ENCODE measurements at regions not wholly inside any gene's neighbourhood (a gene's known extent, or its start where the extent isn't known, plus 50 kb on each side); places are given as distances from the start of the nearest gene placed in this dataset.

DNA sequence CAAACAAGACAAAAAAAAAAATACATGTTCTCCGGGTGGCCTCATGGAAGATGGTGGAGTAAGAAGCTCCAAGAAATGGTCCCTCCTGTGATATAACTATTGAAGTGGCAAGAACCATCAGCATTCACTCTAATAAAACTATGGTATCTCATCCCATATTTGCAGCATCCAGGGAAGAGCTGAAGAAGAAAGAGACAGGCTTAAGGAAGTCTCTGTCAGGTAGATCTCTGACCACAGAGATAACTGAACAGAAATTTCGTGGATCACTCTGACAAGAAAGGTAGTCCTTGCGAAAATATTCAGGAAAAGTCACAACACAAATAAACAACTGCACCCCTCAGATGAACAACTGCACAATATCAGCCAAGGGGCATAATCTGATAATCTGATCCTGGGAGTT lies 54.6 kb upstream of the IGLL5 start:
- Histone ChIP-seq H3K27me3 (no peaks in the 10 kb centered on the region; the same call in 1 of the 2 replicates), H3K36me3 (no peaks in the 10 kb centered on the region), H3K4me3 (no peak overlapping the region), H3K9me3 (0 out of 2 replicates have a peak, but pooled peaks cover 4% of the 10 kb centered on the region)
- no peak for DNase-seq

DNA sequence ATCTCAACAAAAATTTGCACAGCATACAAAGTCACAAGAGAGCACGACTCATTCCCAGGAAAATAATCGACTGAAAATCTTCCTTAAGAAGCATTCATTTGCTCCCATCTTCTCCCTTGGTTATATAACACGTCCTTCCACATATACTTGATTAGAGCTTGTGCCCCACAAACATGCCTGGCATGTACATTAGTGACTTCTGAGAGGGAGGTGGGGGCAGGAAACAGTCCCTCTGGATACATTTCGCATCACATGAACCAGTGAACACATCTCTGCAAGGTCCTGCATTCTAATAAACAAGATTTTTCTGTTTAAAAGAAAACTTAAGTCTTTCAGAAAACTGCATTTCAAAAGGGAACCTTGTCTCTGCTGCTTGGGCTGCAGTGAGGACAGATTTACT lies 54.1 kb upstream of the IGLL5 start:
- no peak overlapping the region for H3K4me3 ChIP-seq
- 0 out of 2 replicates have a peak, but pooled peaks cover 4% of the 10 kb centered on the region for H3K9me3 ChIP-seq
- H3K36me3 ChIP-seq: no peaks in the 10 kb centered on the region
- DNase-seq: no peak
- H3K27me3 ChIP-seq: no peaks in the 10 kb centered on the region; the same call in 1 of the 2 replicates

DNA sequence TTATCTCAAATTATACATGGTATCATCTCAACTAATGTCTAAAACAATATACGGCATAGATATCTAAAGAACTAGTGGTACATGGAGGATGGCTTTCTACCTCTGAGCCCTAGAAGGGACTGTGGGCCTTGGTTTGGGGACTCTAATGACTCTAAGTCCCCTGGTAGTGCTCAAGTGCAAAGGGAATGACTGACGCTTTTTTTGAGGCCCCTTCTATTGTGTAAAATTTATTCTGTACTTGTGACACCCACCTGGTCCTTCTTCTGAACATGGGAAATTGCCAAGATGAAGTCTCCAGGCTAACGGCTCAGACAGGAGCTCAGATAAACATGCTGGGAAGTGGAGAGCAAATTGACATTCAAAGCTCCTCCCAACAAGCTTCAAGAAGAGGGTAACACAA lies 53.4 kb upstream of the IGLL5 start:
- Histone ChIP-seq H3K27me3 (no peaks in the 10 kb centered on the region; the same call in 1 of the 2 replicates), H3K36me3 (no peaks in the 10 kb centered on the region), H3K4me3 (no peak overlapping the region), H3K9me3 (0 out of 2 replicates have a peak, but pooled peaks cover 4% of the 10 kb centered on the region)
- no peak for DNase-seq

DNA sequence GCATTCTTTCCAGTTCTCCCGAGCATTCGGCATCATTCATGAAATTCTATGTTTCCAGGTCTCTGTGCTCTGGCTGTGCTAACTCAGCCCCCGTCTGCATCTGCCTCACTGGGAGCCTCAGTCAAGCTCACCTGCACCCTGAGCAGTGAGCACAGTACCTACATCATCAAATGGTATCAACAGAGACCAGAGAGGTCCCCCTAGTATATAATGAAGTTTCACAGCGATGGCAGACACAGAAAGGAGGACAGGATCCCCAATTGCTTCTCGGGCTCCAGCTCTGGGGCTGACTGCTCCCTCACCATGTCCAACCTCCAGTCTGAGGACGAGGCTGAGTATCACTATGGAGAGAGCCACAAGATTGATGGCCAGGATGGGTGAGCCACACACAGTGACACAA lies 52.8 kb upstream of the IGLL5 start:
- Histone ChIP-seq H3K36me3 (no peaks in the 10 kb centered on the region), H3K4me3 (no peak overlapping the region), H3K9me3 (0 out of 2 replicates have a peak, but pooled peaks cover 4% of the 10 kb centered on the region), H3K27me3 (no peaks in the 10 kb centered on the region; the same call in 1 of the 2 replicates)
- no peak for DNase-seq

DNA sequence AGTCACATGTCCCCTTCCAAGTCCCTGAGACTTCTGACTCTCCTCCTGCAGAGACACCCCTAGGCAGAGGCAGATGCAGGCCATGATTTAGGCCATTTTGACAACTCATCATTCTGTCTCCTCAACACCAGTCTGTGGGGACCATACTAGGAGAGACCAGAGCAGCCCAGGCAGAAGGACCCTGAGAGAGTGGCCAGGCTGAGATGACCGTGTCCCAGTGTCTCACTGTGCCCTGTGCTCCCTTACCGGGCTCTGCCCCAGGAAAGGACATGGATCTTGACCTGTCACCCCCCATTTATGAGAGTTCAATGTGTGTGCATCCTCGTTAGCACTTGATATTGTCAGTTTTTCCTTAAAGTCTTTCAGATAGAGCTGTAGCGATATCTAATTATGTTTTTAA lies 52.4 kb upstream of the IGLL5 start:
- Histone ChIP-seq H3K4me3 (no peak overlapping the region), H3K36me3 (no peaks in the 10 kb centered on the region), H3K9me3 (0 out of 2 replicates have a peak, but pooled peaks cover 4% of the 10 kb centered on the region), H3K27me3 (no peaks in the 10 kb centered on the region; the same call in 1 of the 2 replicates)
- DNase-seq: no peak

DNA sequence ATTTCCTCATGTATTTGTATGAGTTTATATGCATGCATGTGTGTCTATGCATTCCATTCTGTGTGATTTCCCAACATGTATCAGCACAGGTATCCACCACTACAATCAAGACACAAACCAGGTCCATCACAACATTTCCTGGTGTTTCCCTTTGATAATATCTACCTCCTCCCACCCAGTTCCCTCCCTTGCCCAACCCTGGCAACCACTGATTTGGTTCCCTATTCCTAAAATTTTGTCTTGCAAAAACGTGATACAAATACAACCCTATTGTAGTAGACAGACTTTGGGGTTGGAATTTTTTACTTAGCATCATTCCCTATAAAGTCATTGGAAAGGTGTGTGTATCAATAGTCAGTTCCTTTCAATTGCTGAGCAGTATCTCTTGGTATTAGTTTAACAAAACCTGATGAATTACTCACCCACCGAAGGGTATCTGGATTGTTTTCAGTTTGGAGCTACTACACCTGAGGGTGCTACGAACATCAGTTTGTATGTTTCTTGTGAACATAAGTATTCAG lies 51.8 kb upstream of the IGLL5 start:
- Histone ChIP-seq H3K9me3 (0 out of 2 replicates have a peak, but pooled peaks cover 3% of the 10 kb centered on the region), H3K36me3 (no peaks in the 10 kb centered on the region), H3K4me3 (no peak overlapping the region), H3K27me3 (peaks cover 3% of the 10 kb centered on the region; the same call in 1 of the 2 replicates)
- no peak for DNase-seq

DNA sequence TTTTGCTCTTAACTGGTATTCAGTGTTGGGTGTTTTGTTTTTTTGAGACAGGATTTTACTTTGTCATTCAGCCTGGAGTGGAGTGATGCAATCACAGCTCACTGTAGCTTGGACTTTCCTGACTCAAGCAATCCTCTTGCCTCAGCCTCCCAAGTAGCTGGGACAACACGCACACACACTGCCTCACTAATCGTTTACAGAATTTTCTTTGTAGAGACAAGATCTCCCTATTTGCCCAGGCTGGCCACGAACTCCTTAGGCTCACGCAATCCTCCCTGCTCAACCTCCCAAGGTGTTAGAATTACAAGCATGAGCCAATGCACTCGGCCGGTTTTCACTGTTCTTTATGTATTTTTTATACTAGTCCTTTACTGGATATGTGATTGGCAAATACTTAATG lies 51.0 kb upstream of the IGLL5 start:
- peak; percentile 5 for DNase-seq
- Histone ChIP-seq H3K36me3 (no peaks in the 10 kb centered on the region), H3K4me3 (no peak overlapping the region), H3K27me3 (peaks cover 10% of the 10 kb centered on the region), H3K9me3 (no peaks in the 10 kb centered on the region)

Data from MG63 (cell line).